GM12873 (cell line): ENCODE measurements at regions not wholly inside any gene's neighbourhood (a gene's known extent, or its start where the extent isn't known, plus 50 kb on each side); places are given as distances from the start of the nearest gene placed in this dataset.

Source experiments
- TF ChIP-seq, protein P1 (sequence below): IDR thresholded peaks from 2 replicates; pipeline ENCODE4 v1.5.1; 2012; ENCODE audit warnings: low read depth, mild to moderate bottlenecking, moderate library complexity, low read length, control low read depth; ENCODE audit not compliant: insufficient read depth; ENCODE audit errors: missing control alignments

DNA sequence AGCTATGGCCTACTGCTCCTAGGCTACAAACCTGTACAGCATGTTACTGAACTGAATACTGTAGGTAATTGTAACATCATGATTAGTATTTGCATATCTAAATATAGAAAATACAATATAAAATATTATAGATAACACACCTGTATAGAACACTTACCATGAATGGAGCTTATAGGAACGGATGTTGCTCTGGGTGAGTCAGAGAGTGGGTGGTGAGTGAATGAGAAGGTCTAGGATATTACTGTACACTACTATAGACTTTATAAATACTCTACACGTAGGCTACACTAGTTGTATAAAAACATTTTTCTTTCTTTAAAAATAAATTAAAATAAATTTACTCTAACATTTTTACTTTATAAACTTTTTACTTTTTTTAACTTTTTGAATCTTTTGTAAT lies 224.0 kb upstream of the CBLB start:
- TF ChIP-seq, protein P1, sequence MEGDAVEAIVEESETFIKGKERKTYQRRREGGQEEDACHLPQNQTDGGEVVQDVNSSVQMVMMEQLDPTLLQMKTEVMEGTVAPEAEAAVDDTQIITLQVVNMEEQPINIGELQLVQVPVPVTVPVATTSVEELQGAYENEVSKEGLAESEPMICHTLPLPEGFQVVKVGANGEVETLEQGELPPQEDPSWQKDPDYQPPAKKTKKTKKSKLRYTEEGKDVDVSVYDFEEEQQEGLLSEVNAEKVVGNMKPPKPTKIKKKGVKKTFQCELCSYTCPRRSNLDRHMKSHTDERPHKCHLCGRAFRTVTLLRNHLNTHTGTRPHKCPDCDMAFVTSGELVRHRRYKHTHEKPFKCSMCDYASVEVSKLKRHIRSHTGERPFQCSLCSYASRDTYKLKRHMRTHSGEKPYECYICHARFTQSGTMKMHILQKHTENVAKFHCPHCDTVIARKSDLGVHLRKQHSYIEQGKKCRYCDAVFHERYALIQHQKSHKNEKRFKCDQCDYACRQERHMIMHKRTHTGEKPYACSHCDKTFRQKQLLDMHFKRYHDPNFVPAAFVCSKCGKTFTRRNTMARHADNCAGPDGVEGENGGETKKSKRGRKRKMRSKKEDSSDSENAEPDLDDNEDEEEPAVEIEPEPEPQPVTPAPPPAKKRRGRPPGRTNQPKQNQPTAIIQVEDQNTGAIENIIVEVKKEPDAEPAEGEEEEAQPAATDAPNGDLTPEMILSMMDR = no peak

DNA sequence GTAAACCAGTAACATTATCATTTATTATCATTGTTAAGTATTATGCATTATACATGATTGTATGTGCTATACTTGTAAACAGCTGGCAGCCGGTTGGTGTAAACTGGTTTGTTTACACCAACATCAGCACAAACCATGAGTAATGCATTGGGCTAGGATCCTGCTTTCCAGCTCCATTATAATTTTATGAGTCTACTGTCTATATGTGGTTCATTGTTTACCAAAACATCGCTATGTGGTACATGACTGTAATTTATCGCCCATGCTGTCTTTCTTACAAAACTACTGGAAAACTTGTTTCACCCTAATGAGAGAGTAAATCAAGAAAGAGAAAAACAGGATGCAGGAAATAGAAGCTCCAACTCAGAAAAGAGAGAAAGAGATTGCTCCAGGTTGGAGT lies 224.8 kb upstream of the CBLB start:
- TF ChIP-seq, protein P1 = no peak

- TF ChIP-seq, protein P1 = no peak
These were observed 229.1 kb upstream of the CBLB start for GRCh38 chr3:106097817-106098435.

DNA sequence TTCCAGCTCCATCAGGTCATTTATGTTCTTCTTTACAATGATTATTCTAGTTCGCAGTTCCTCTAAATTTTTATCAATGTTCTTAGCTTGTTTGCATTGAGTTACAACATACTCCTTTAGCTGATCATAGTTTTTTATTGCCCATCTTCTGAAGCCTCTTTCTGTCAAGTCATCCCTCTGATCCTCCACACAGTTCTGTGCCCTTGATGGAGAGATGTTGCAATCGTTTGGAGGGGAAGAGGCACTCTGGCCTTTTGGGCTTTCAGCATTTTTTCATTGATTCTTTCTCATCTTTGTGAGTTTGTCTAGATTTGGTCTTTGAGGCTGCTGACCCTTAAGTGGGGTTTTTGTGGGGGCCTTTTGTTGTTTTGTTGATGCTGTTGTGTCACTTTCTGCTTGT lies 234.6 kb upstream of the CBLB start:
- TF ChIP-seq, protein P1 = no peak

DNA sequence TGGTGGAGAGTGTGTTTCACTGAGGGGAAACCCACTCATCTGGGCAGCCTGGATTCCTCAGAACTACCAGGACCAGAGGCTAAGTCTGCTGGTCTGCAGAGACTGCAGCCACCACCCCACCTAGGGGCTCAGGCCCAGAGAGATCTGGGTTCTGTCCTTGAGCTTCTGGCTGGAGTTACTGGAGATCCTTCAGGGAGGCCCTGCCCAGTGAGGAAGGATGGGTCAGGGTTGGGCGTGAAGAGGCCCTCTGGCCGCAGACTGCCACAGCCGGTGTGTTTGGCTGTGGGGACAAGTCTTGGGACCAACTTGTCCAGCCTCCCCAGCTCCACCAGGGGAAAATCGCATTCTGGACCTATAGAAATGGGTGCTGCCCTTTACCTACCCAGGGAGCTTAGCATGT lies 235.3 kb upstream of the CBLB start:
- TF ChIP-seq, protein P1 = no peak

GRCh38 chr3:106108925-106109324 lies 240.1 kb upstream of the CBLB start:
- TF ChIP-seq, protein P1 = no peak

- TF ChIP-seq, protein P1 = no peak
These were observed 244.9 kb upstream of the CBLB start for GRCh38 chr3:106113747-106114146.
